HG02943 (cell line): ENCODE measurements at regions not wholly inside any gene's neighbourhood (a gene's known extent, or its start where the extent isn't known, plus 50 kb on each side); places are given as distances from the start of the nearest gene placed in this dataset.
"Not testable (repeated sequence)": the region's sequence is repeated elsewhere in the genome, so short reads cannot be mapped to it uniquely, and the experiment has no call there.

Experiments used
- ATAC-seq: cut with Tn5 transposase; IDR thresholded peaks from one replicate; pipeline ENCODE4 v1.9.1; 2021; ENCODE audit warnings: mild to moderate bottlenecking, low read depth, moderate library complexity; ENCODE audit not compliant: unreplicated experiment

GRCh38 chr1:172717722-172718465, 59.0 kb downstream of the FASLG start:
- ATAC-seq, result no peak

- no peak for ATAC-seq
Observed at GRCh38 chr1:172719066-172719627, 60.2 kb downstream of the FASLG start.

- ATAC-seq, result no peak
Observed at GRCh38 chr1:172719694-172720138, 60.8 kb downstream of the FASLG start.

GRCh38 chr1:172720339-172720738, 61.4 kb downstream of the FASLG start:
- ATAC-seq, result no peak

- ATAC-seq, result no peak
Observed at GRCh38 chr1:172723251-172723650, 64.3 kb downstream of the FASLG start.

GRCh38 chr1:172724232-172724631, 65.3 kb downstream of the FASLG start:
- ATAC-seq, result no peak

- peak; percentile 77 for ATAC-seq
Observed at GRCh38 chr1:172724765-172725613, 66.1 kb downstream of the FASLG start.

- ATAC-seq, result no peak
Observed at GRCh38 chr1:172726740-172727139, 67.8 kb downstream of the FASLG start.

GRCh38 chr1:172727275-172727857, 68.5 kb downstream of the FASLG start:
- ATAC-seq, result no peak

- no peak for ATAC-seq
Observed at GRCh38 chr1:172727956-172728603, 69.2 kb downstream of the FASLG start.

GRCh38 chr1:172728705-172729104, 69.8 kb downstream of the FASLG start:
- ATAC-seq, result not testable (repeated sequence)

GRCh38 chr1:172732427-172732826, 73.5 kb downstream of the FASLG start:
- ATAC-seq, result no peak

- no peak for ATAC-seq
Observed at GRCh38 chr1:172733815-172734214, 74.9 kb downstream of the FASLG start.

- no peak for ATAC-seq
Observed at GRCh38 chr1:172738389-172738788, 79.5 kb downstream of the FASLG start.

GRCh38 chr1:172742599-172743500, 83.9 kb downstream of the FASLG start:
- no peak for ATAC-seq

- peak; percentile 56 for ATAC-seq
Observed at GRCh38 chr1:172745014-172745413, 86.1 kb downstream of the FASLG start.

- ATAC-seq, result peak; percentile 89
Observed at GRCh38 chr1:172746091-172746949, 87.4 kb downstream of the FASLG start.

GRCh38 chr1:172748201-172748600, 89.3 kb downstream of the FASLG start:
- no peak for ATAC-seq
